CD14-positive monocyte (primary cell): ENCODE measurements at regions not wholly inside any gene's neighbourhood (a gene's known extent, or its start where the extent isn't known, plus 50 kb on each side); places are given as distances from the start of the nearest gene placed in this dataset.

ENCODE experiments used
- DNase-seq, 3 donors: peaks; one replicate each; pipeline ENCODE4 v3.0.0-alpha.2; 2011 to 2022
- H2AFZ ChIP-seq: 2 replicates; pipeline ENCODE4 v1.6.0; 2012; ENCODE audit warnings: mild to moderate bottlenecking, low read depth, low read length, inconsistent platforms; ENCODE audit not compliant: insufficient read depth, poor library complexity, severe bottlenecking
- H3K27ac ChIP-seq, 2 donors: 1 replicate in 1 of 2; 2 replicates in 1 of 2; pipeline ENCODE4 v1.5.1; 2012 to 2013; ENCODE audit warnings: low read length in 2 of 2, control low read depth in 1 of 2, inconsistent platforms in 1 of 2, low read depth in 1 of 2, mild to moderate bottlenecking in 1 of 2
- H3K27me3 ChIP-seq, 2 donors: one replicate each; pipeline versions ENCODE4 v1.6.0 to v1.6.1; 2011 to 2013; ENCODE audit warnings: low read length in 2 of 2; ENCODE audit not compliant: control insufficient read depth in 2 of 2, insufficient read depth in 2 of 2
- H3K36me3 ChIP-seq, 2 donors: replicated peaks in 1 of 2; 1 replicate in 1 of 2; 2 replicates in 1 of 2; pipeline versions ENCODE4 v1.5.1 to v1.6.1; 2012 to 2013; ENCODE audit warnings: low read length in 2 of 2, control low read depth in 1 of 2, inconsistent platforms in 1 of 2, mild to moderate bottlenecking in 1 of 2; ENCODE audit not compliant: insufficient read depth in 2 of 2, control insufficient read depth in 1 of 2
- H3K4me1 ChIP-seq, 2 donors: 1 replicate in 1 of 2; 2 replicates in 1 of 2; pipeline versions ENCODE4 v1.5.1 to v1.6.1; 2012 to 2013; ENCODE audit warnings: low read length in 2 of 2, control low read depth in 1 of 2, inconsistent platforms in 1 of 2, mild to moderate bottlenecking in 1 of 2, moderate library complexity in 1 of 2; ENCODE audit not compliant: insufficient read depth in 2 of 2, control insufficient read depth in 1 of 2
- H3K4me2 ChIP-seq: replicated peaks from 2 replicates; pipeline ENCODE3; 2012; ENCODE audit warnings: low read length, moderate library complexity, mild to moderate bottlenecking; ENCODE audit not compliant: poor library complexity, severe bottlenecking; ENCODE audit errors: extremely low read depth
- H3K4me3 ChIP-seq, 3 experiments: fragments of 200-600 bp in 1 of 3; sonication (generic) in 1 of 3; replicated peaks in 1 of 3; 1 replicate in 2 of 3; 2 replicates in 1 of 3; pipeline ENCODE4 v1.5.1; 2011 to 2013; ENCODE audit warnings: low read length in 3 of 3, mild to moderate bottlenecking in 3 of 3, control low read depth in 2 of 3, low read depth in 2 of 3, inconsistent platforms in 1 of 3, moderate library complexity in 1 of 3
- H3K79me2 ChIP-seq: 2 replicates; pipeline ENCODE4 v1.6.0; 2012; ENCODE audit warnings: mild to moderate bottlenecking, control low read depth, inconsistent platforms, low read length, moderate library complexity; ENCODE audit not compliant: insufficient read depth
- H3K9ac ChIP-seq: 2 replicates; pipeline ENCODE4 v1.6.0; 2017; ENCODE audit warnings: low read length, mild to moderate bottlenecking; ENCODE audit not compliant: insufficient read depth, poor library complexity, severe bottlenecking
- H3K9me3 ChIP-seq, 2 donors: replicated peaks in 1 of 2; 1 replicate in 1 of 2; 2 replicates in 1 of 2; pipeline versions ENCODE4 v1.5.1 to v1.6.1; 2012 to 2013; ENCODE audit warnings: low read length in 2 of 2, control low read depth in 1 of 2; ENCODE audit not compliant: control insufficient read depth in 1 of 2, insufficient read depth in 1 of 2
- H4K20me1 ChIP-seq: 2 replicates; pipeline ENCODE4 v1.6.0; 2012; ENCODE audit warnings: mild to moderate bottlenecking, low read length, control low read depth, moderate library complexity; ENCODE audit not compliant: insufficient read depth
- H3K27ac Mint-ChIP-seq, 7 donors: one replicate each; pipeline ENCODE4 v1.8.0; 2020; ENCODE audit warnings: mild to moderate bottlenecking in 7 of 7, mixed read lengths in 7 of 7, moderate library complexity in 6 of 7, inconsistent platforms in 2 of 7
- H3K27me3 Mint-ChIP-seq, 3 donors: one replicate each; pipeline ENCODE4 v1.8.0; 2021 to 2022; ENCODE audit warnings: low read depth in 3 of 3, mild to moderate bottlenecking in 3 of 3, mixed read lengths in 3 of 3, moderate library complexity in 3 of 3, inconsistent platforms in 1 of 3
- H3K36me3 Mint-ChIP-seq, 2 donors: one replicate each; pipeline ENCODE4 v1.8.0; 2020; ENCODE audit warnings: mixed read lengths in 2 of 2, inconsistent platforms in 1 of 2, mild to moderate bottlenecking in 1 of 2
- H3K4me1 Mint-ChIP-seq: one replicate; pipeline ENCODE4 v1.8.0; 2020; ENCODE audit warnings: mild to moderate bottlenecking, mixed read lengths
- H3K4me3 Mint-ChIP-seq, 2 donors: one replicate each; pipeline ENCODE4 v1.8.0; 2020; ENCODE audit warnings: mild to moderate bottlenecking in 2 of 2, mixed read lengths in 2 of 2, moderate library complexity in 1 of 2
- H3K9me3 Mint-ChIP-seq, 7 donors: one replicate each; pipeline ENCODE4 v1.8.0; 2020 to 2022; ENCODE audit warnings: mixed read lengths in 7 of 7, mild to moderate bottlenecking in 6 of 7, moderate library complexity in 6 of 7, inconsistent platforms in 2 of 7
- CTCF ChIP-seq: fragments of 200-600 bp; IDR thresholded peaks from one replicate; pipeline ENCODE4 v1.8.0; 2022; ENCODE audit warnings: antibody characterized with exemption, mild to moderate bottlenecking
- WGBS: methylation state at CpG from one replicate; pipeline ENCODE4 v1.1.5; 2013; ENCODE audit warnings: missing lambda C conversion rate; ENCODE audit not compliant: insufficient coverage; 5-methylcytosine and 5-hydroxymethylcytosine counted together
- intact Hi-C, 2 donors: fragments of 100-400 bp; cut with micrococcal nuclease; formaldehyde crosslinking; loops; one replicate each; pipeline versions ENCODE4 v1.15.0 to v1.15.1; 2023

DNA sequence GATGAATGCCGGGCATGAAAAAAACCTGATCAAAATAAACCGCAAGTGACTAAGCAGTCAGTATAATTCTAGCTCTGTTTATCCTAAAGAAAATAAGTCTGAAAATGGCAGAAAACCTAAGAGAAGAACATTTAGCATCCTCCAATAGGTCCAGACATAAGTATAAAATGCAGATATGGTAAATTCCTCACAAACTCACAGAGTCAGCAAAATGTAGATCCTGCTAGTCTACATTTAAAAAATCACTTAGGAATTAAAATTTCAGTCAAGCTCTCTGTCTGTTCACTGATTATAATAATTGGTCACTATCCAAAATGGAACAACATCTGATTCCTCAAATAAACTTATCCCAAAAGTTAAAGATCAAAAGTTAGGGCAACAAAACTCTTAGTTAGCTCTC, 95.1 kb downstream of the DIO2 start:
- Mint-ChIP-seq H3K4me1 (no peaks in the 10 kb centered on the region), H3K36me3 (no peaks in the 10 kb centered on the region), H3K4me3 (no peak overlapping the region), H3K27ac (no peak overlapping the region), H3K9me3 (peaks cover 0 to 15% (median 3%) of the 10 kb centered on the region in 7 donors), H3K27me3 (no peaks in the 10 kb centered on the region)
- Histone ChIP-seq H3K4me2 (no peak overlapping the region), H3K79me2 (no peaks in the 10 kb centered on the region), H3K36me3 (no peaks in the 10 kb centered on the region), H3K4me3 (no peak overlapping the region), H3K9ac (no peak overlapping the region), H4K20me1 (no peaks in the 10 kb centered on the region), H3K27me3 (no peaks in the 10 kb centered on the region), H2AFZ (no peak overlapping the region), H3K27ac (no peak overlapping the region), H3K4me1 (no peaks in the 10 kb centered on the region), H3K9me3 (peaks cover 3 to 5% of the 10 kb centered on the region in 2 donors)
- DNase-seq = no peak
- intact Hi-C loops = no loop called here
- TF ChIP-seq CTCF = no peak
- WGBS = no CpG with 5 or more reads among the region's 2 CpGs

- H3K4me3 Mint-ChIP-seq = no peak overlapping the region
- no peaks in the 10 kb centered on the region for H3K36me3 Mint-ChIP-seq
- H3K4me2 ChIP-seq = no peak overlapping the region
- intact Hi-C loops = no loop called here
- 76% methylated on average over 4 of the region's 6 CpGs for WGBS
- no peaks in the 10 kb centered on the region for H3K4me1 Mint-ChIP-seq
- no peak overlapping the region for H3K4me3 ChIP-seq
- no peaks in the 10 kb centered on the region for H3K79me2 ChIP-seq
- no peak for TF ChIP-seq CTCF
- no peaks in the 10 kb centered on the region for H3K27me3 ChIP-seq
- DNase-seq = no peak
- H3K27ac ChIP-seq = no peak overlapping the region
- H3K27me3 Mint-ChIP-seq = peaks cover 0 to 1% (median 0%) of the 10 kb centered on the region in 3 donors
- H3K9me3 ChIP-seq = no peaks in the 10 kb centered on the region
- no peaks in the 10 kb centered on the region for H3K4me1 ChIP-seq
- no peak overlapping the region for H3K27ac Mint-ChIP-seq
- H3K9me3 Mint-ChIP-seq = peaks cover 0 to 7% (median 2%) of the 10 kb centered on the region in 7 donors
- no peak overlapping the region for H2AFZ ChIP-seq
- H3K9ac ChIP-seq = no peak overlapping the region
- no peaks in the 10 kb centered on the region for H4K20me1 ChIP-seq
- H3K36me3 ChIP-seq = no peaks in the 10 kb centered on the region
Measured at GRCh38 chr14:80110721-80111120, 100.6 kb downstream of the DIO2 start.
